ENCODE measurements at regions not wholly inside any gene's neighbourhood (a gene's known extent, or its start where the extent isn't known, plus 50 kb on each side); places are given as distances from the start of the nearest gene placed in this dataset.
"Not testable (repeated sequence)": the region's sequence is repeated elsewhere in the genome, so short reads cannot be mapped to it uniquely, and the experiment has no call there.

DNA sequence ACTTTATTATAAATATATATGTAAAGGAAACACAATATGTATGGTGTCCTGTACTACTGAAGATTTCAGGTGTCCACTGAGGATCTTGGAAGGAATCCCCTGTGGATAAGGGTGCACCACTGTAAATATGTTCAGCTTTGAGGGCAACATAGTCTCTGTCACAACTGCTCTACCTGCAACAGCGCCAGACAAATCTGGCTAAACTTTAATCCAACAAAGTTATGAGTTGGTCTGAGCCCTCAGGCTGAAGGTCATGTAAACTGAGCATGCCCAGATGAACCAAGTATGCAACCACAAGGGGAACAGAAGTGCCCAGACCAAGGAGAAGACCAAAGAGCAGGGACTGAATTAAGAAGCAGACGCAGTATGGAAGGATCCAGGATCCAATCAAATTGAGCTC is 1541.2 kb downstream of the SPATA31A7 start:
- H3K27ac ChIP-seq, H3K9ac ChIP-seq: not testable (repeated sequence)

DNA sequence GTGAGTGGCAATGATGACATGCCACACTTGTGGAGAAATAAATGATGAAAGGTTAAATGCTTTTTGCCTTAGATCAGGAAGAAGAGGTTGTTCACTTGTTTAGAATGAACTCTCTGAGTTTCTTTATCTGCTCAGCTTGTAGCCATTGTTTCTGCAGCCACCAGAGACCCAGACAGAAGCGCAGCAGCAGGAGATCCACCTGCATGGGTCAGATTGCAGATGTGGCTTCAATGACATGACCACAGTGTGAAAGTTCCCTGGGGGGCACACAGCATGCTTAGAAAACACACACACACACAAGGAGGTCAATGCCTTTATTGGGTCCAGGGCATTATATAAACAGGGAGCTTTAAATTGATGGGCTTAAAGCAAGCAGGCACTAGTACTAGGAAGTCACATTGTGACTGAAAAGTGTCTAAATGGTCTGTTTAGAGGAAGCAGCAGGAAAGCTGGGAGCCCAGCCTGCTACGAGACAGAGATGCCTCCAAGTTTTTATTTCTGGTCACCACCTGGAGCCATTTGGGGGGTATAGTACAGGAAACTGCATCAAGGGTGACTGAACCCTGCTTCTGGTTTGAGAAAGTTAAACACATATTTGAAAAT is 1547.3 kb downstream of the SPATA31A7 start:
- not testable (repeated sequence) for H3K27ac ChIP-seq; H3K9ac ChIP-seq; H3K27me3 ChIP-seq; H3K4me2 ChIP-seq; H4K20me1 ChIP-seq; H3K9me3 ChIP-seq (replicated peaks in 1 of 11); H3K4me1 ChIP-seq; H3K36me3 ChIP-seq; H3K4me3 ChIP-seq

More for the DNA sequence above, 1541.2 kb downstream of the SPATA31A7 start:
- H3K4me2 ChIP-seq; H3K4me3 ChIP-seq; H3K36me3 ChIP-seq; H3K4me1 ChIP-seq; H3K9me3 ChIP-seq (replicated peaks in 1 of 11); H3K27me3 ChIP-seq; H4K20me1 ChIP-seq: not testable (repeated sequence)

- not testable (repeated sequence) for H3K4me3 ChIP-seq
Observed at GRCh38 chr9:62737915-62738314, 1548.1 kb downstream of the SPATA31A7 start.

GRCh38 chr9:62745774-62746529 is 1556.1 kb downstream of the SPATA31A7 start:
- H3K4me2 ChIP-seq; H3K27me3 ChIP-seq; H4K20me1 ChIP-seq; H3K27ac ChIP-seq; H3K4me1 ChIP-seq; H3K36me3 ChIP-seq; H3K9me3 ChIP-seq (replicated peaks in 1 of 11); H3K4me3 ChIP-seq; H3K9ac ChIP-seq: not testable (repeated sequence)

More at GRCh38 chr9:62737915-62738314, 1548.1 kb downstream of the SPATA31A7 start:
- not testable (repeated sequence) for H3K4me1 ChIP-seq; H3K27me3 ChIP-seq; H4K20me1 ChIP-seq; H3K9me3 ChIP-seq (replicated peaks in 1 of 11); H3K27ac ChIP-seq; H3K9ac ChIP-seq; H3K4me2 ChIP-seq; H3K36me3 ChIP-seq
